AG04450 (cell line): ENCODE measurements at regions not wholly inside any gene's neighbourhood (a gene's known extent, or its start where the extent isn't known, plus 50 kb on each side); places are given as distances from the start of the nearest gene placed in this dataset.

Source experiments
- CTCF ChIA-PET: fragments of 300-600, 350-600 bp; formaldehyde crosslinking; extraction: SDS; loops from one replicate; lab custom pipeline; 2022; ENCODE audit warnings: antibody characterized with exemption, inconsistent platforms; lab: Charles Lee
- POLR2A ChIA-PET: fragments of 350-600 bp; formaldehyde crosslinking; extraction: SDS; loops from one replicate; lab custom pipeline; 2021; ENCODE audit warnings: antibody characterized with exemption, inconsistent platforms; lab: Yijun Ruan, JAX
- DNase-seq: peaks from one replicate; pipeline ENCODE4 v3.0.0-alpha.2; 2011; ENCODE audit warnings: low read depth, low spot score
- H3K27ac ChIP-seq: one replicate; pipeline ENCODE4 v1.5.1; 2012; ENCODE audit warnings: low read depth, low read length, control low read depth
- H3K27me3 ChIP-seq: one replicate; pipeline ENCODE4 v1.6.0; 2012; ENCODE audit warnings: low read length; ENCODE audit not compliant: control insufficient read depth, insufficient read depth
- H3K4me3 ChIP-seq: 2 replicates; pipeline ENCODE4 v1.5.1; 2011; ENCODE audit warnings: mild to moderate bottlenecking, low read depth, low read length, control low read depth
- H3K9me3 ChIP-seq: 2 replicates; pipeline ENCODE4 v1.5.1; 2012; ENCODE audit warnings: low read length; ENCODE audit not compliant: control insufficient read depth, insufficient read depth
- CTCF ChIP-seq: IDR thresholded peaks from 2 replicates; pipeline ENCODE4 v1.5.1; 2011; ENCODE audit warnings: low read depth, low read length, control low read depth, inconsistent platforms

GRCh38 chr6:105669232-105669631 lies 266.4 kb upstream of the PREP start:
- POLR2A ChIA-PET, result no interaction called here
- Histone ChIP-seq H3K27me3 (no peaks in the 10 kb centered on the region), H3K27ac (no peak overlapping the region), H3K9me3 (peaks cover 3% of the 10 kb centered on the region; the same call in 1 of the 2 replicates), H3K4me3 (no peak overlapping the region)
- no peak for DNase-seq
- CTCF ChIA-PET, result no interaction called here
- no peak for TF ChIP-seq CTCF

DNA sequence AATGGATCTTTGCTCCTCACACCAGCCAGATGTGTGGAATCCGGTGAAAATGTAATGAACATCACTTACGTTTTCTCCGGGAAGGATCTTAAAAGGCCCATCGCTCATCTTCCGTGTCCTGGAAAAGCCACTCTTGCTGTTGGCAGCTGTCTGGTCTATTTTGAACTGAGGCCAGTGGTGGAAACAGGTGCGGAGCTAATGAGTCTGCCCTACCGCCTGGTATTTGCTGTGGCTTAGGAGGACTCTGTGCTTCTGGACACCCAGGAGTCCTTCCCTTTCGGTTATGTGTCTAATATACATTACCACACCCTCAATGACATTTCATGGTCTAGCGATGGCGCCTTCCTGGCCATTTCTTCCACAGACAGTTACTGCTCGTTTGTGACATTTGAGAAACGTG lies 264.2 kb upstream of the PREP start:
- CTCF ChIA-PET, result no interaction called here
- POLR2A ChIA-PET, result no interaction called here
- Histone ChIP-seq H3K27ac (no peak overlapping the region), H3K9me3 (peaks cover 3% of the 10 kb centered on the region; the same call in 1 of the 2 replicates), H3K27me3 (no peaks in the 10 kb centered on the region), H3K4me3 (no peak overlapping the region)
- no peak for TF ChIP-seq CTCF
- no peak for DNase-seq

GRCh38 chr6:105664931-105665330 lies 262.0 kb upstream of the PREP start:
- POLR2A ChIA-PET, result interaction anchor here (0.7 kb wide), 1 partner anchor 91 kb away, joined by 3 read pairs; no protein-coding TSS in a partner anchor
- Histone ChIP-seq H3K4me3 (no peak overlapping the region), H3K9me3 (peaks cover 3% of the 10 kb centered on the region; the same call in 1 of the 2 replicates), H3K27me3 (no peaks in the 10 kb centered on the region), H3K27ac (no peak overlapping the region)
- CTCF ChIA-PET, result no interaction called here
- TF ChIP-seq CTCF, result no peak
- no peak for DNase-seq

DNA sequence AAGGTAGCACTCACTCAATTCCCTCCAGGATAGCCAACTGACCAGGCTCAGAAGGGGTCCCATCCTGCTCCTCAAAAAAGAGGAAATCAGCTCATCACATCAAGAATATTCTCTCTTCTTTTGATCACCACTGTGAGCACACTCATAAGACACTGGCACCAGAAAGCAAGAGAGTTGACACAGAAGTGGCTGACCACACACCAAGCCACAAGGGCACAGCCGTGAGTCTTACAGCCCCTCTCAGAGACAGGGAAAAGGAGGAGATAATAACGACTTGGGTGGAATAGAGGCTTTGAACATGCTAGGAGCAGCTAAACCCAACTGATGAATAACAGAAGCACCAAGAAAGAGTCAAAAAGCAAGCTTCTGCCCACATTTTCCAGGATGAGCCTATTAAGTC lies 249.1 kb upstream of the PREP start:
- Histone ChIP-seq H3K4me3 (no peak overlapping the region), H3K9me3 (no peaks in the 10 kb centered on the region), H3K27ac (no peak overlapping the region), H3K27me3 (no peaks in the 10 kb centered on the region)
- no peak for DNase-seq
- TF ChIP-seq CTCF, result no peak
- ChIA-PET POLR2A (no interaction called here), CTCF (no interaction called here)

- TF ChIP-seq CTCF, result no peak
- ChIA-PET CTCF (no interaction called here), POLR2A (no interaction called here)
- Histone ChIP-seq H3K4me3 (no peak overlapping the region), H3K27me3 (no peaks in the 10 kb centered on the region), H3K9me3 (no peaks in the 10 kb centered on the region), H3K27ac (no peak overlapping the region)
- DNase-seq, result no peak
Observed at GRCh38 chr6:105650347-105650746, 247.5 kb upstream of the PREP start.
